Astrocyte of the spinal cord (primary cell): ENCODE measurements at regions not wholly inside any gene's neighbourhood (a gene's known extent, or its start where the extent isn't known, plus 50 kb on each side); places are given as distances from the start of the nearest gene placed in this dataset.

Experiments used
- DNase-seq: peaks from one replicate; pipeline ENCODE4 v3.0.0; 2011; ENCODE audit warnings: low read depth, low spot score
- H3K4me3 ChIP-seq: 2 replicates; pipeline ENCODE4 v1.5.1; 2011; ENCODE audit warnings: low read depth, mild to moderate bottlenecking, low read length, moderate library complexity
- CTCF ChIP-seq: IDR thresholded peaks from 2 replicates; pipeline ENCODE4 v1.5.1; 2012; ENCODE audit warnings: low read depth, mild to moderate bottlenecking, low read length, inconsistent platforms
- in situ Hi-C: cut with HindIII; loops from 2 replicates; pipeline ENCODE4 v1.10.0; 2017; ENCODE audit warnings: low sequenced_read_pairs

DNA sequence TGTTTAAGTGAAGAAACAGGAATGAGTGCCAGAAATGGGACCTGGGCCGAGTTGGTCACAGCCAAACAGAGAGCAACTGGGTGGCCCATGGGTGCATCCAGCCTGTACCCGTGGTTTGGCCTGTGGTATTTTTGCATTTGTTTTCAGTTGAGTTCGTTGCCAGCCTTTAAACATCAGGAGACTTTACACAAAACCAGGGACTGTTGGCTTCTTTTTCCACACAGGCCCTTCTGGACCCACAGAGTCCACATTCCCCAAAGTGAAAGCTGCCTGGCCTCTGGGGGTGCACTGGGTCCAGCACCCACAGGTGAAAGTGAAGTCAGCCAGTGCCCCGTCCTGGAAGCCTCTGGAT is 54.1 kb upstream of the TNS3 start:
- TF ChIP-seq CTCF = no peak
- H3K4me3 ChIP-seq = no peak overlapping the region
- no peak for DNase-seq
- in situ Hi-C loops = no loop called here

DNA sequence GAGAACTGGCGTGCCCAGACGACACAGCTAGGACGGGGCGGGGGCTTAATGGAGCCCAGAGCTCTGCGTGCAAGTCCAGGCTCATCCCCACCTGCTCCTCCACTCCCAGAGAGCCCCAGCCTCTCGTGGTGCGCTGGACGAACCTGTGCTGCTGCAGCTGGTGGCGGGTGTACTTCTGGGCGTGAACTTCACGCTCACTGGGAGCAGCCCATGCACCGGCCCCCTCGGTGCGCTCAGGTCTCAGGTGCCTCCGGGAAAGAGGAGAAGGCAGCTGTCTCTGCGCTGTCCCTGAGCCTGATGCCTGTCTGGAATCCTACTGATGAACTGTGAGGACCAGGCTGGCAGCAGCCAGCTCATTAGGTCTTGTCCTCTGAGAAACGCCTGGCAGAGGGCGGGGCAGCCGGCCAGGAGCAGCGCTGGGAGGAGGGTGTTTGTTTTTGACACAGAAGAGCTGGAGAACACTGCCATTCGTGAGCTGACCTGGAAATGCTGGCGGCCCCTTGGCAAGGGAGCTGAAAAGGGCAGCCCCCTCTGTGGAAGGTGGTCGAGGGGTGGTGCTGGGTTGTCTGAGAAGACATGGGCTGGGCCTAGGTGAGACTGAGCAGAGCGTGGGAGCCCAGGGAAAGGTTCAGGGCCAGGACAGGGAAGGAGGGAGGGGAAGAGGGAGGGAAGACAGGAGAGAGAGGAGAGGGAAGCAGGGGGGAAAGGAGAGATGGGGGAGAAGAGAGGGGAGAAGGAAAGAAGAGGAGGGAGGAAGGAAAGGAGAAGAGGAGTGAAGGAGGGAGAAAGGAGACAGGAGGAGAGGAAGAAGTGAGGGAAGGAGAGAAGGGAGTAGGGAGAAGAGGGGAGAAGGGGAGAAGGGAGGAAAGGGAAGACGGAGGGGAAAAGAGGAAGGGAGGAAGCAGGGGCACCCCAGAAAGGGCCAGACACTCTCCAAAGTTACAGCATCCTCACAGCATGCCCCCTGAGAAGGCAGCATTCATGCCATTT is 53.5 kb upstream of the TNS3 start:
- no peak for DNase-seq
- H3K4me3 ChIP-seq = no peak overlapping the region
- in situ Hi-C loops = no loop called here
- TF ChIP-seq CTCF = no peak

DNA sequence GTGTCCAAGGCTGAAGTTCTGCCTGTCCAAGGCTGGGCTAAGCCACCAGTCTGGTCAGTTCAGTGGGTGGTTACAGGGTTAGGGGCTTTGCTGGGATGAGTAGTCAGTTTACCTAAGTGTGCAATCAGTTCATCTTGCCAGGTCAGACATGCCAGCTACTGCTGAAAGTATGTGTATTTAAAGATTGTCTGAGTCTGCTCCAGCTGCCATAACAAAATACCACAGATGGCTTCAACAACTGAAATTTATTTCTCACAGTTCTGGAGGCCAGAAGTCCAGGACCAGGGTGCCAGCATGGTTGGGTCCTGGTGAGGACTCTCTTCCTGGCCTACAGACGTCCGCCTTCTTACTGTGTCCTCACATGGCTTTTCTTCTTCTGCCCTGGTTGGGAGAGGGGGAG is 52.4 kb upstream of the TNS3 start:
- TF ChIP-seq CTCF = no peak
- DNase-seq = no peak
- in situ Hi-C loops = no loop called here
- H3K4me3 ChIP-seq = no peak overlapping the region

GRCh38 chr7:47633134-47633533 is 51.2 kb upstream of the TNS3 start:
- no peak for DNase-seq
- in situ Hi-C loops = no loop called here
- no peak for TF ChIP-seq CTCF
- H3K4me3 ChIP-seq = no peak overlapping the region
